Thyroid gland (tissue), 4 donors: ENCODE measurements at regions not wholly inside any gene's neighbourhood (a gene's known extent, or its start where the extent isn't known, plus 50 kb on each side); places are given as distances from the start of the nearest gene placed in this dataset.

Experiments
- DNase-seq, 2 donors: peaks; one replicate each; pipeline ENCODE4 v3.0.0-alpha.2; 2019
- H3K27ac ChIP-seq, 3 donors: fragments of 200-600 bp; sonication (generic); 1 replicate in 2 of 3; 2 replicates in 1 of 3; pipeline ENCODE4 v1.5.1; 2016 to 2019; ENCODE audit warnings: mild to moderate bottlenecking in 1 of 3, moderate library complexity in 1 of 3
- H3K27me3 ChIP-seq: fragments of 200-600 bp; sonication (generic); one replicate; pipeline ENCODE4 v1.5.1; 2019
- H3K36me3 ChIP-seq, 2 donors: fragments of 200-600 bp; sonication (generic); one replicate each; pipeline ENCODE4 v1.5.1; 2016 to 2019
- H3K4me1 ChIP-seq, 2 donors: fragments of 200-600 bp; sonication (generic); one replicate each; pipeline ENCODE4 v1.5.1; 2017 to 2019
- H3K4me3 ChIP-seq, 3 donors: fragments of 200-600 bp; sonication (generic); replicated peaks in 1 of 3; 1 replicate in 2 of 3; 2 replicates in 1 of 3; pipeline ENCODE4 v1.5.1; 2016; ENCODE audit warnings: mild to moderate bottlenecking in 1 of 3
- H3K9me3 ChIP-seq: fragments of 200-600 bp; sonication (generic); one replicate; pipeline ENCODE4 v1.5.1; 2017
- CTCF ChIP-seq, 6 experiments: fragments of 200-600 bp in 3 of 6; fragments of 450-650 bp in 3 of 6; sonication (generic) in 3 of 6; IDR thresholded peaks; one replicate each; pipeline ENCODE4 v1.5.1; 2016 to 2019; ENCODE audit warnings: antibody characterized with exemption in 6 of 6, mild to moderate bottlenecking in 2 of 6, inconsistent platforms in 1 of 6, moderate library complexity in 1 of 6
- POLR2A ChIP-seq, 2 donors: fragments of 450-650 bp; IDR thresholded peaks; one replicate each; pipeline ENCODE4 v1.6.1; 2017; ENCODE audit warnings: antibody characterized with exemption in 2 of 2, mild to moderate bottlenecking in 2 of 2, moderate library complexity in 1 of 2
- WGBS, 2 donors: methylation state at CpG; one replicate each; pipeline ENCODE4 v1.1.5; 2017; 5-methylcytosine and 5-hydroxymethylcytosine counted together
- intact Hi-C: fragments of 100-400 bp; cut with DNase I; formaldehyde crosslinking; loops from one replicate; pipeline ENCODE4 v1.15.1; 2023

DNA sequence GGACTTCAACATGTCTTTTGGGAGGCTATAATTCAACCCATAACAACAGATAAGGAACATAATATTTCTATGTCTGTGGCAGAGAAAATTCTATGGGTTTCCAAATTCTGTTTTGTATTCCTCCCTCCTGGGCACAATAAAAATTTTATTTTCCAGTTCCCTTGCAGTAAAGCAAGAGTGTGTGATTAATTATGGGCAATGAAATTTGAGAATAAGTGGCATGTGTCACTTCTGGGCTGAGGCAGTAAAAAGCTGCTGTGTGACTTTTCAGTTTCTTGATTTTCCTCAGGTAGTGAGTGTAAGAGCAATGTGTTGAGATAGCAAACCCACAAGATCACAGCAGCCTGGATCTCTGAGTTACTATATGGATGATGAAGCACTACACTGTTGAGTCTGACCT is 216.4 kb downstream of the MEIS1 start:
- no peak for TF ChIP-seq CTCF (IDR thresholded peaks at IDR 0.05)
- TF ChIP-seq POLR2A (IDR thresholded peaks at IDR 0.05) = no peak
- Histone ChIP-seq H3K4me3 (no peak overlapping the region), H3K36me3 (no peaks in the 10 kb centered on the region), H3K27ac (no peak overlapping the region), H3K27me3 (no peaks in the 10 kb centered on the region), H3K4me1 (no peaks in the 10 kb centered on the region), H3K9me3 (no peaks in the 10 kb centered on the region)
- no peak for DNase-seq
- intact Hi-C loops = no loop called here

GRCh38 chr2:66660804-66661203 is 225.9 kb downstream of the MEIS1 start:
- no peaks in the 10 kb centered on the region for H3K9me3 ChIP-seq
- H3K27me3 ChIP-seq = no peaks in the 10 kb centered on the region
- H3K27ac ChIP-seq = no peak overlapping the region
- no peak overlapping the region for H3K4me3 ChIP-seq
- H3K4me1 ChIP-seq = no peaks in the 10 kb centered on the region
- H3K36me3 ChIP-seq = no peaks in the 10 kb centered on the region
- no peak for TF ChIP-seq CTCF (IDR thresholded peaks at IDR 0.05)
- TF ChIP-seq POLR2A (IDR thresholded peaks at IDR 0.05) = no peak
- intact Hi-C loops = no loop called here
- no peak for DNase-seq

- no peak overlapping the region for H3K4me3 ChIP-seq
- 48 to 66% methylated on average over 5 to 10 of the region's 10 CpGs for WGBS, 2 donors
- TF ChIP-seq POLR2A (IDR thresholded peaks at IDR 0.05) (no peak), CTCF (IDR thresholded peaks at IDR 0.05) (no peak)
- H3K4me1 ChIP-seq = no peaks in the 10 kb centered on the region
- no peaks in the 10 kb centered on the region for H3K27me3 ChIP-seq
- H3K27ac ChIP-seq = no peak overlapping the region
- intact Hi-C loops = no loop called here
- H3K9me3 ChIP-seq = no peaks in the 10 kb centered on the region
- DNase-seq = no peak
- H3K36me3 ChIP-seq = no peaks in the 10 kb centered on the region
Observed at GRCh38 chr2:66661253-66662173, 226.6 kb downstream of the MEIS1 start.

GRCh38 chr2:66665124-66665984 is 230.4 kb downstream of the MEIS1 start:
- Histone ChIP-seq H3K9me3 (no peaks in the 10 kb centered on the region), H3K27ac (no peak overlapping the region), H3K27me3 (no peaks in the 10 kb centered on the region), H3K4me3 (no peak overlapping the region), H3K4me1 (no peaks in the 10 kb centered on the region), H3K36me3 (no peaks in the 10 kb centered on the region)
- intact Hi-C loops = no loop called here
- TF ChIP-seq POLR2A (IDR thresholded peaks at IDR 0.05) (no peak), CTCF (IDR thresholded peaks at IDR 0.05) (no peak)
- no peak for DNase-seq
- 70 to 71% methylated on average over 5 of the region's 5 CpGs for WGBS, 2 donors

GRCh38 chr2:66667301-66667700 is 232.4 kb downstream of the MEIS1 start:
- Histone ChIP-seq H3K4me3 (no peak overlapping the region), H3K27me3 (no peaks in the 10 kb centered on the region), H3K9me3 (no peaks in the 10 kb centered on the region), H3K4me1 (no peaks in the 10 kb centered on the region), H3K36me3 (no peaks in the 10 kb centered on the region), H3K27ac (no peak overlapping the region)
- DNase-seq = no peak
- intact Hi-C loops = no loop called here
- TF ChIP-seq CTCF (IDR thresholded peaks at IDR 0.05) = no peak
- no peak for TF ChIP-seq POLR2A (IDR thresholded peaks at IDR 0.05)
- 66 to 72% methylated on average over 4 of the region's 4 CpGs for WGBS, 2 donors
